ENCODE measurements at regions not wholly inside any gene's neighbourhood (a gene's known extent, or its start where the extent isn't known, plus 50 kb on each side); places are given as distances from the start of the nearest gene placed in this dataset.
"Not testable (repeated sequence)": the region's sequence is repeated elsewhere in the genome, so short reads cannot be mapped to it uniquely, and the experiment has no call there.

DNA sequence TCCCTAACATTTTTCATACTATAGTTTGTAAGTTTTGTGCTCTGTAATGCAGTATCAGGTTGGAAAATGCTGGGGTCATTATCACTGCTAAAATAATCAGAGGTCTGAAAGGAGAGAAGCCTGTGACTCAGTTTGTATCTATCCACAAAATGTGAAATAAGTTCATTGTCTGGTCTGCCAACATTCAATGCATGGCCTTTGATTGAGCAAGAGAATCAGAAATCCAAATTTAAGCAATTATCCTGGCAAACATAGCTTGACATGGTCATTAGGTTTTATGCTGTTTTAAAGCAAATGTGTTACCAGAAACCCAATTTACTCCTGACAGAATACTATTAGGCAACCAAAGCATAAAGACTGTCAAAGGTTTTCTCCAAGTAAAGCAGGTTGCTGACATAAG lies 709.7 kb upstream of the SEMA3D start:
- Histone ChIP-seq H3K27me3 (ENCODE audit: insufficient read depth, low read length, poor library complexity) (no peaks in the 10 kb centered on the region), H3K9me3 (ENCODE audit: insufficient read depth, low read length, severe bottlenecking) (no peaks in the 10 kb centered on the region), H3K9ac (ENCODE audit: low read depth, low read length) (no peak overlapping the region), H3K36me3 (ENCODE audit: insufficient read depth, low read length) (no peaks in the 10 kb centered on the region), H3K4me2 (ENCODE audit: insufficient read depth, low read length) (no peak overlapping the region), H3K79me2 (ENCODE audit: insufficient read depth, low read length) (no peaks in the 10 kb centered on the region), H3K4me3 (ENCODE audit: low read depth in 1 of 2, low read length in 2 of 2) (no peak overlapping the region), H3K27ac (ENCODE audit: low read length) (no peak overlapping the region), H2AFZ (ENCODE audit: low read depth, low read length) (no peak overlapping the region), H3K4me1 (ENCODE audit: insufficient read depth, low read length) (no peaks in the 10 kb centered on the region), H4K20me1 (ENCODE audit: insufficient read depth, low read length) (no peaks in the 10 kb centered on the region)
- DNase-seq (no peak), ATAC-seq (ENCODE audit: insufficient read depth, low read depth) (no peak)
- TF ChIP-seq EZH2 (IDR thresholded peaks at IDR 0.05; ENCODE audit: borderline replicate concordance, low read depth, low read length, severe bottlenecking) = no peak
- TF ChIP-seq, protein P1, sequence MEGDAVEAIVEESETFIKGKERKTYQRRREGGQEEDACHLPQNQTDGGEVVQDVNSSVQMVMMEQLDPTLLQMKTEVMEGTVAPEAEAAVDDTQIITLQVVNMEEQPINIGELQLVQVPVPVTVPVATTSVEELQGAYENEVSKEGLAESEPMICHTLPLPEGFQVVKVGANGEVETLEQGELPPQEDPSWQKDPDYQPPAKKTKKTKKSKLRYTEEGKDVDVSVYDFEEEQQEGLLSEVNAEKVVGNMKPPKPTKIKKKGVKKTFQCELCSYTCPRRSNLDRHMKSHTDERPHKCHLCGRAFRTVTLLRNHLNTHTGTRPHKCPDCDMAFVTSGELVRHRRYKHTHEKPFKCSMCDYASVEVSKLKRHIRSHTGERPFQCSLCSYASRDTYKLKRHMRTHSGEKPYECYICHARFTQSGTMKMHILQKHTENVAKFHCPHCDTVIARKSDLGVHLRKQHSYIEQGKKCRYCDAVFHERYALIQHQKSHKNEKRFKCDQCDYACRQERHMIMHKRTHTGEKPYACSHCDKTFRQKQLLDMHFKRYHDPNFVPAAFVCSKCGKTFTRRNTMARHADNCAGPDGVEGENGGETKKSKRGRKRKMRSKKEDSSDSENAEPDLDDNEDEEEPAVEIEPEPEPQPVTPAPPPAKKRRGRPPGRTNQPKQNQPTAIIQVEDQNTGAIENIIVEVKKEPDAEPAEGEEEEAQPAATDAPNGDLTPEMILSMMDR (IDR thresholded peaks at IDR 0.05; ENCODE audit: borderline replicate concordance, extremely low read depth, low read length, poor library complexity, severe bottlenecking) = no peak

DNA sequence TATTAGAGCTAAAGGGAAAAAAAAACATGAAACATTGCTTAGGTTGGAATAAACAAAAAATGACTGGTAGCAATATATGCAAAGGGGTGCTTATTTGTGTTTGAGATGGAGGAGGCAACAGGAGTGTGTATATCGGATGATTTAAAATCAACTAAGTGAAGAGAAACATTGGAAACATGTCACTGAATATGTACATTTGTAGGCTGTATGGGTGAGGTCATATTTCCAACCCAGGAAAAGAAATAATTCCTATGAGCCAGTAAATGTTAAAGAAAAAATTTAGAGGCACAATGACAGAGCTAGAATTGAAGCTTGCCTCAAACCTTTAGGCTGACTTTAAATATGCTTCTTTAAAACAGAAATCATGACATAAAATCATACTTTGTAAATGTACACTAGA lies 709.0 kb upstream of the SEMA3D start:
- no peak for DNase-seq
- no peak for ATAC-seq (ENCODE audit: insufficient read depth, low read depth)
- Histone ChIP-seq H3K79me2 (ENCODE audit: insufficient read depth, low read length) (no peaks in the 10 kb centered on the region), H3K4me1 (ENCODE audit: insufficient read depth, low read length) (no peaks in the 10 kb centered on the region), H3K27ac (ENCODE audit: low read length) (no peak overlapping the region), H3K4me3 (ENCODE audit: low read depth in 1 of 2, low read length in 2 of 2) (no peak overlapping the region), H3K36me3 (ENCODE audit: insufficient read depth, low read length) (no peaks in the 10 kb centered on the region), H2AFZ (ENCODE audit: low read depth, low read length) (no peak overlapping the region), H4K20me1 (ENCODE audit: insufficient read depth, low read length) (no peaks in the 10 kb centered on the region), H3K4me2 (ENCODE audit: insufficient read depth, low read length) (no peak overlapping the region), H3K9me3 (ENCODE audit: insufficient read depth, low read length, severe bottlenecking) (no peaks in the 10 kb centered on the region), H3K27me3 (ENCODE audit: insufficient read depth, low read length, poor library complexity) (no peaks in the 10 kb centered on the region), H3K9ac (ENCODE audit: low read depth, low read length) (no peak overlapping the region)
- TF ChIP-seq, protein P1 (IDR thresholded peaks at IDR 0.05; ENCODE audit: borderline replicate concordance, extremely low read depth, low read length, poor library complexity, severe bottlenecking) = no peak
- TF ChIP-seq EZH2 (IDR thresholded peaks at IDR 0.05; ENCODE audit: borderline replicate concordance, low read depth, low read length, severe bottlenecking) = no peak

DNA sequence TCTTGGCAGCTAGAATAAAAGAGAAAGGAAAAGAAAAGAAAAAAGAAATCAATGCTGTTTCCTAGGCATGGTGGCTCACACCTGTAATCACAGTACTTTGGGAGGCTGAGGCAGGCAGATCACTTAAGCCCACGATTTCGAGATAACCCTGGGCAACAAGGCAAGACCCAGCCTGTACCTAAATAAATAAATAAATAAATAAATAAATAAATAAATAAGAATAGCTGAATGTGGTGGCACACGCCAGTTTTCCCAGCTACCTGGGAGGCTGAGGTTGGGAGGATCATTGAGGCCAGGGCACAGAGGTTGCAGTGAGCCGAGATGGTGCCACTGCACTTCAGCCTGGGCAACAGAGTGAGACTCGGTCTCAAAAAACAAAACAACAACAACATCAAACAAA lies 705.0 kb upstream of the SEMA3D start:
- ATAC-seq (ENCODE audit: insufficient read depth, low read depth); H4K20me1 ChIP-seq (ENCODE audit: insufficient read depth, low read length); H3K36me3 ChIP-seq (ENCODE audit: insufficient read depth, low read length); H3K4me1 ChIP-seq (ENCODE audit: insufficient read depth, low read length); H3K4me3 ChIP-seq (ENCODE audit: low read depth in 1 of 2, low read length in 2 of 2); H2AFZ ChIP-seq (ENCODE audit: low read depth, low read length); H3K4me2 ChIP-seq (ENCODE audit: insufficient read depth, low read length); H3K27me3 ChIP-seq (ENCODE audit: insufficient read depth, low read length, poor library complexity); H3K9me3 ChIP-seq (ENCODE audit: insufficient read depth, low read length, severe bottlenecking); DNase-seq; H3K79me2 ChIP-seq (ENCODE audit: insufficient read depth, low read length); H3K9ac ChIP-seq (ENCODE audit: low read depth, low read length); H3K27ac ChIP-seq (ENCODE audit: low read length): not testable (repeated sequence)

DNA sequence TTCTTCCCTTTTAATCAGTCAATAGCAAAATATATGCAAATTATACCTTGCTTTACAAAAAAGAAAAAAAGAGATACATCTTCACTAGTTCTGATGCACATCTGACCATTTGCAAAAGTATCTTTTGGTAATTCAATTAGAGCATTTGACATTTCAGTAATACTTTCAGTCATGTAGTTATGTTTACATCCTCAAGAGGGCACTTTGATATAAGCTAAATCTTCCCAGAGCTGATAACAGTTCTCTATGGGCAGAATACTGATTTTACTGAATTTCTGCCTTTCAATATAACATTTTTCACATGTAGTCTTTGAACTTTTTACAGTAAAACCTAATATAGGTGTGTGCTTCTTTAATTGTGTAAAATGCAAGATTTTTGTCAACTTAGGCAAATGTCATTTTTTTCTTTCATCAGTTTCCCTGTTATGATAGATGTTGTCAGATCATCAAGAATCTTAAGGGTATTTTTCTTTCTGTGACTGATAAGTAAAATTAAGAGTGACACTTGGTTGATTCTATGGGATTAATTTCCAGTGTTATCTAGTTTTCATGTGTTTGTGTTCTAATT lies 703.5 kb upstream of the SEMA3D start:
- no peak overlapping the region for H3K9ac ChIP-seq (ENCODE audit: low read depth, low read length)
- no peak overlapping the region for H2AFZ ChIP-seq (ENCODE audit: low read depth, low read length)
- no peaks in the 10 kb centered on the region for H3K36me3 ChIP-seq (ENCODE audit: insufficient read depth, low read length)
- DNase-seq (no peak), ATAC-seq (ENCODE audit: insufficient read depth, low read depth) (peak; percentile 56; the same call in 2 of the 3 replicates)
- H3K9me3 ChIP-seq (ENCODE audit: insufficient read depth, low read length, severe bottlenecking) = no peaks in the 10 kb centered on the region
- no peaks in the 10 kb centered on the region for H3K4me1 ChIP-seq (ENCODE audit: insufficient read depth, low read length)
- no peak overlapping the region for H3K27ac ChIP-seq (ENCODE audit: low read length)
- TF ChIP-seq, protein P1 (IDR thresholded peaks at IDR 0.05; ENCODE audit: borderline replicate concordance, extremely low read depth, low read length, poor library complexity, severe bottlenecking) = peak; percentile 64
- no peak for TF ChIP-seq EZH2 (IDR thresholded peaks at IDR 0.05; ENCODE audit: borderline replicate concordance, low read depth, low read length, severe bottlenecking)
- H3K79me2 ChIP-seq (ENCODE audit: insufficient read depth, low read length) = no peaks in the 10 kb centered on the region
- no peaks in the 10 kb centered on the region for H4K20me1 ChIP-seq (ENCODE audit: insufficient read depth, low read length)
- H3K4me2 ChIP-seq (ENCODE audit: insufficient read depth, low read length) = no peak overlapping the region
- H3K27me3 ChIP-seq (ENCODE audit: insufficient read depth, low read length, poor library complexity) = no peaks in the 10 kb centered on the region
- no peak overlapping the region for H3K4me3 ChIP-seq (ENCODE audit: low read depth in 1 of 2, low read length in 2 of 2)
